Fibroblast of peridontal ligament (primary cell): ENCODE measurements at regions not wholly inside any gene's neighbourhood (a gene's known extent, or its start where the extent isn't known, plus 50 kb on each side); places are given as distances from the start of the nearest gene placed in this dataset.

Experiments used
- DNase-seq: peaks from one replicate; pipeline ENCODE4 v3.0.0-alpha.2; 2010; ENCODE audit errors: extremely low read depth

GRCh38 chr14:98014851-98015615 lies 1217.9 kb downstream of the VRK1 start:
- DNase-seq = no peak

GRCh38 chr14:98015921-98016320 lies 1218.7 kb downstream of the VRK1 start:
- DNase-seq = no peak

- no peak for DNase-seq
Measured at GRCh38 chr14:98018628-98019027, 1221.4 kb downstream of the VRK1 start.

- no peak for DNase-seq
Measured at GRCh38 chr14:98022541-98023520, 1225.6 kb downstream of the VRK1 start.

- DNase-seq = no peak
Measured at GRCh38 chr14:98028162-98028561, 1231.0 kb downstream of the VRK1 start.

- no peak for DNase-seq
Measured at GRCh38 chr14:98035396-98035795, 1236.6 kb downstream of the BCL11B start.

GRCh38 chr14:98037831-98038230 lies 1234.2 kb downstream of the BCL11B start:
- no peak for DNase-seq

GRCh38 chr14:98056946-98057345 lies 1215.1 kb downstream of the BCL11B start:
- no peak for DNase-seq

- DNase-seq = no peak
Measured at GRCh38 chr14:98059106-98059505, 1212.9 kb downstream of the BCL11B start.

GRCh38 chr14:98062083-98062482 lies 1209.9 kb downstream of the BCL11B start:
- DNase-seq = no peak

GRCh38 chr14:98069712-98070171 lies 1202.3 kb downstream of the BCL11B start:
- DNase-seq = no peak

- no peak for DNase-seq
Measured at GRCh38 chr14:98070536-98070935, 1201.5 kb downstream of the BCL11B start.

- no peak for DNase-seq
Measured at GRCh38 chr14:98074111-98074510, 1197.9 kb downstream of the BCL11B start.

GRCh38 chr14:98077176-98077575 lies 1194.8 kb downstream of the BCL11B start:
- no peak for DNase-seq

GRCh38 chr14:98082833-98083232 lies 1189.2 kb downstream of the BCL11B start:
- no peak for DNase-seq

GRCh38 chr14:98085751-98086150 lies 1186.2 kb downstream of the BCL11B start:
- no peak for DNase-seq

GRCh38 chr14:98093111-98093510 lies 1178.9 kb downstream of the BCL11B start:
- DNase-seq = no peak

- DNase-seq = no peak
Measured at GRCh38 chr14:98099527-98099926, 1172.5 kb downstream of the BCL11B start.

- DNase-seq = no peak
Measured at GRCh38 chr14:98101323-98101722, 1170.7 kb downstream of the BCL11B start.

GRCh38 chr14:98103705-98104104 lies 1168.3 kb downstream of the BCL11B start:
- DNase-seq = no peak

GRCh38 chr14:98109326-98109725 lies 1162.7 kb downstream of the BCL11B start:
- no peak for DNase-seq

GRCh38 chr14:98112194-98112780 lies 1159.7 kb downstream of the BCL11B start:
- no peak for DNase-seq
